ENCODE measurements at regions not wholly inside any gene's neighbourhood (a gene's known extent, or its start where the extent isn't known, plus 50 kb on each side); places are given as distances from the start of the nearest gene placed in this dataset.

- Histone ChIP-seq H3K4me3 (ENCODE audit: low read length) (no peak overlapping the region), H3K27me3 (ENCODE audit: control insufficient read depth, insufficient read depth, low read length) (no peaks in the 10 kb centered on the region), H3K9me3 (replicated peaks; ENCODE audit: control insufficient read depth, low read depth, low read length) (no peaks in the 10 kb centered on the region), H3K27ac (ENCODE audit: low read length) (no peak overlapping the region), H3K4me1 (ENCODE audit: control insufficient read depth, insufficient read depth, low read length) (no peaks in the 10 kb centered on the region), H3K36me3 (ENCODE audit: control insufficient read depth, insufficient read depth, low read length) (no peaks in the 10 kb centered on the region)
- DNase-seq, result no peak
These were observed 400.9 kb upstream of the SEMA3D start for GRCh38 chr7:85587785-85588184.

- no peak for DNase-seq
- no CpG with 5 or more reads among the region's 3 CpGs for WGBS (ENCODE audit: insufficient coverage)
- Histone ChIP-seq H3K27ac (ENCODE audit: low read length) (no peak overlapping the region), H3K4me3 (ENCODE audit: low read length) (no peak overlapping the region), H3K4me1 (ENCODE audit: control insufficient read depth, insufficient read depth, low read length) (no peaks in the 10 kb centered on the region), H3K36me3 (ENCODE audit: control insufficient read depth, insufficient read depth, low read length) (no peaks in the 10 kb centered on the region), H3K9me3 (replicated peaks; ENCODE audit: control insufficient read depth, low read depth, low read length) (no peaks in the 10 kb centered on the region), H3K27me3 (ENCODE audit: control insufficient read depth, insufficient read depth, low read length) (no peaks in the 10 kb centered on the region)
These were observed 399.2 kb upstream of the SEMA3D start for GRCh38 chr7:85586091-85586490.

GRCh38 chr7:85583131-85583953, 396.5 kb upstream of the SEMA3D start:
- no peaks in the 10 kb centered on the region for H3K27me3 ChIP-seq (ENCODE audit: control insufficient read depth, insufficient read depth, low read length)
- H3K4me1 ChIP-seq (ENCODE audit: control insufficient read depth, insufficient read depth, low read length), result no peaks in the 10 kb centered on the region
- no peaks in the 10 kb centered on the region for H3K36me3 ChIP-seq (ENCODE audit: control insufficient read depth, insufficient read depth, low read length)
- no CpG with 5 or more reads among the region's 6 CpGs for WGBS (ENCODE audit: insufficient coverage)
- no peak overlapping the region for H3K4me3 ChIP-seq (ENCODE audit: low read length)
- no peaks in the 10 kb centered on the region for H3K9me3 ChIP-seq (replicated peaks; ENCODE audit: control insufficient read depth, low read depth, low read length)
- H3K27ac ChIP-seq (ENCODE audit: low read length), result no peak overlapping the region
- DNase-seq, result no peak

- Histone ChIP-seq H3K27me3 (ENCODE audit: control insufficient read depth, insufficient read depth, low read length) (no peaks in the 10 kb centered on the region), H3K4me3 (ENCODE audit: low read length) (no peak overlapping the region), H3K4me1 (ENCODE audit: control insufficient read depth, insufficient read depth, low read length) (no peaks in the 10 kb centered on the region), H3K36me3 (ENCODE audit: control insufficient read depth, insufficient read depth, low read length) (no peaks in the 10 kb centered on the region), H3K9me3 (replicated peaks; ENCODE audit: control insufficient read depth, low read depth, low read length) (no peaks in the 10 kb centered on the region), H3K27ac (ENCODE audit: low read length) (no peak overlapping the region)
- DNase-seq, result no peak
- no CpG with 5 or more reads among the region's 4 CpGs for WGBS (ENCODE audit: insufficient coverage)
These were observed 387.0 kb upstream of the SEMA3D start for GRCh38 chr7:85573844-85574243.

GRCh38 chr7:85573346-85573745, 386.5 kb upstream of the SEMA3D start:
- H3K27ac ChIP-seq (ENCODE audit: low read length), result no peak overlapping the region
- no peaks in the 10 kb centered on the region for H3K9me3 ChIP-seq (replicated peaks; ENCODE audit: control insufficient read depth, low read depth, low read length)
- H3K4me1 ChIP-seq (ENCODE audit: control insufficient read depth, insufficient read depth, low read length), result no peaks in the 10 kb centered on the region
- H3K27me3 ChIP-seq (ENCODE audit: control insufficient read depth, insufficient read depth, low read length), result no peaks in the 10 kb centered on the region
- no peak for DNase-seq
- no peak overlapping the region for H3K4me3 ChIP-seq (ENCODE audit: low read length)
- H3K36me3 ChIP-seq (ENCODE audit: control insufficient read depth, insufficient read depth, low read length), result no peaks in the 10 kb centered on the region
- WGBS (ENCODE audit: insufficient coverage), result no CpG with 5 or more reads among the region's 3 CpGs

- no peak overlapping the region for H3K4me3 ChIP-seq (ENCODE audit: low read length)
- WGBS (ENCODE audit: insufficient coverage), result 60% methylated on average over 1 of the region's 1 CpG
These were observed 384.0 kb upstream of the SEMA3D start for GRCh38 chr7:85570898-85571297.

GRCh38 chr7:85567983-85568382, 381.1 kb upstream of the SEMA3D start:
- no peaks in the 10 kb centered on the region for H3K36me3 ChIP-seq (ENCODE audit: control insufficient read depth, insufficient read depth, low read length)
- no peak overlapping the region for H3K27ac ChIP-seq (ENCODE audit: low read length)
- H3K9me3 ChIP-seq (replicated peaks; ENCODE audit: control insufficient read depth, low read depth, low read length), result no peaks in the 10 kb centered on the region
- H3K4me1 ChIP-seq (ENCODE audit: control insufficient read depth, insufficient read depth, low read length), result no peaks in the 10 kb centered on the region
- DNase-seq, result no peak
- no peaks in the 10 kb centered on the region for H3K27me3 ChIP-seq (ENCODE audit: control insufficient read depth, insufficient read depth, low read length)
- H3K4me3 ChIP-seq (ENCODE audit: low read length), result no peak overlapping the region

More at GRCh38 chr7:85570898-85571297, 384.0 kb upstream of the SEMA3D start:
- Histone ChIP-seq H3K36me3 (ENCODE audit: control insufficient read depth, insufficient read depth, low read length) (no peaks in the 10 kb centered on the region), H3K27ac (ENCODE audit: low read length) (no peak overlapping the region), H3K27me3 (ENCODE audit: control insufficient read depth, insufficient read depth, low read length) (no peaks in the 10 kb centered on the region), H3K9me3 (replicated peaks; ENCODE audit: control insufficient read depth, low read depth, low read length) (no peaks in the 10 kb centered on the region), H3K4me1 (ENCODE audit: control insufficient read depth, insufficient read depth, low read length) (no peaks in the 10 kb centered on the region)
- no peak for DNase-seq

GRCh38 chr7:85566095-85566794, 379.4 kb upstream of the SEMA3D start:
- no peak overlapping the region for H3K4me3 ChIP-seq (ENCODE audit: low read length)
- H3K27ac ChIP-seq (ENCODE audit: low read length), result no peak overlapping the region
- no peaks in the 10 kb centered on the region for H3K9me3 ChIP-seq (replicated peaks; ENCODE audit: control insufficient read depth, low read depth, low read length)
- H3K36me3 ChIP-seq (ENCODE audit: control insufficient read depth, insufficient read depth, low read length), result no peaks in the 10 kb centered on the region
- H3K27me3 ChIP-seq (ENCODE audit: control insufficient read depth, insufficient read depth, low read length), result no peaks in the 10 kb centered on the region
- peak; percentile 57 for DNase-seq
- H3K4me1 ChIP-seq (ENCODE audit: control insufficient read depth, insufficient read depth, low read length), result no peaks in the 10 kb centered on the region
- WGBS (ENCODE audit: insufficient coverage), result 100% methylated on average over 9 of the region's 14 CpGs

- no peak overlapping the region for H3K4me3 ChIP-seq (ENCODE audit: low read length)
- no peaks in the 10 kb centered on the region for H3K4me1 ChIP-seq (ENCODE audit: control insufficient read depth, insufficient read depth, low read length)
- no peaks in the 10 kb centered on the region for H3K27me3 ChIP-seq (ENCODE audit: control insufficient read depth, insufficient read depth, low read length)
- H3K27ac ChIP-seq (ENCODE audit: low read length), result no peak overlapping the region
- peak; percentile 75 for DNase-seq
- H3K9me3 ChIP-seq (replicated peaks; ENCODE audit: control insufficient read depth, low read depth, low read length), result no peaks in the 10 kb centered on the region
- H3K36me3 ChIP-seq (ENCODE audit: control insufficient read depth, insufficient read depth, low read length), result no peaks in the 10 kb centered on the region
These were observed 378.4 kb upstream of the SEMA3D start for GRCh38 chr7:85565276-85565675.

GRCh38 chr7:85564861-85565260, 378.0 kb upstream of the SEMA3D start:
- Histone ChIP-seq H3K36me3 (ENCODE audit: control insufficient read depth, insufficient read depth, low read length) (no peaks in the 10 kb centered on the region), H3K4me3 (ENCODE audit: low read length) (no peak overlapping the region), H3K9me3 (replicated peaks; ENCODE audit: control insufficient read depth, low read depth, low read length) (no peaks in the 10 kb centered on the region), H3K27ac (ENCODE audit: low read length) (no peak overlapping the region), H3K4me1 (ENCODE audit: control insufficient read depth, insufficient read depth, low read length) (no peaks in the 10 kb centered on the region), H3K27me3 (ENCODE audit: control insufficient read depth, insufficient read depth, low read length) (no peaks in the 10 kb centered on the region)
- whole genome bisulfite sequencing (ENCODE audit: insufficient coverage), result no CpG with 5 or more reads among the region's 3 CpGs
- peak; percentile 78 for DNase-seq

Measured in muscle of leg (tissue), 3 donors.